ENCODE measurements at regions not wholly inside any gene's neighbourhood (a gene's known extent, or its start where the extent isn't known, plus 50 kb on each side); places are given as distances from the start of the nearest gene placed in this dataset.
A peak's percentile ranks its signal among the peaks of the same experiment; 100 is the strongest.

DNA sequence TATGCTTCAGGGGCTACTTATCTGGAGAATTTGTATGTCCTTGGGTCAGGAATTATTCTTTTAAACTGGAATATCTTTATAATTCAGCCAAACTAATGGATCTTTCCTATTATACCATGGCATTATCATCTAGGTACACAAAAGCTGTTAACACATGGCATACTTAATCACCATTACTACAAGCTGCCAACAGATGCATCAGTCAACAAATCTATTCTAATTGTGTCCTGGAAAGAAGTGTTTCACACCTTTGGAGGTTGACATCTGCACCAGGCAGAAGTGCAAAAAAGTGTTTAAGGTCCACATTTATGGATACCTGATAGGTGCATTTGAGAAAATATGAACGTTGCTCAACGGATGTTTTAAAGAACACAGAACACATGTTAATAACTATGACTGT lies 470.2 kb upstream of the ADGRL2 start:
- DNase-seq (no peak), ATAC-seq (peak; percentile 58)
- intact Hi-C loops (cut with micrococcal nuclease) = no loop called here

DNA sequence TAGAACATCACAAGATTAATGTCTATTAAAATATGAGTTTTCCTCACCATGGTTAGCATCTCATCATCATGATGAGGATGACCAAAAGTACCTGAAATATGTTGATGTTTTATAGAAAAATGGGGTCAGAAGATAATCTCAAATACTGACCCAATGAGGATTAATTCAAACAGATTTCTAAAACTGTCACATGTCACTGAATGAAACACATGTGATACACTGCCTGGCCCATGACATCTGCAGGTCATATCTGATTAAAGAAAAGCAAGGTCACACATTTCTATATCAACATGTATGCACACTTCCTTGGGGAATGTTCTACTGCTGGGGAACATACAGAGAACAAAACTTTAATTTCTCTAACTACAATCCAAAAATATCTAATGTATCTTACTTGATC lies 470.6 kb upstream of the ADGRL2 start:
- intact Hi-C loops (cut with micrococcal nuclease) = no loop called here
- no peak for ATAC-seq

DNA sequence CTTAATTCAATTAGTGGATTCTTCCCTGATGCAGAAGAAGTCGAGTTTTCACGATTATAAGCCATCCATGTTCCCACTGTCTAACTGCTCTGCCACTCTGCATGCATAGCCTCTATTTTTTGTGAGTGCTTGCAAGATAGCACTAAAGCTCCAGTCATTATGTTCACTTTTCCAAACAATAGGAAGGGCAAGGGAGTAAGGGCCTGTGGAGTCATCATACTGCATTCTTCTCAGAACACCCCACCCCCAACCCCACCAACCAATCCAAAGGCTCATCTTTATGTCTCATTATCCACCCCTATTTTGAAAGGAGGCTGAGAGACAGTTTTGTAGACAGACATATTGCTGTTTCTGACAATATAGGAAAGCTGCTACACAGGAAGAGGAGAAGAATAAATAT lies 471.7 kb upstream of the ADGRL2 start:
- intact Hi-C loops (cut with micrococcal nuclease) = no loop called here
- ATAC-seq = no peak
- no peak for DNase-seq

More for the DNA sequence above, 470.6 kb upstream of the ADGRL2 start:
- no peak for DNase-seq

DNA sequence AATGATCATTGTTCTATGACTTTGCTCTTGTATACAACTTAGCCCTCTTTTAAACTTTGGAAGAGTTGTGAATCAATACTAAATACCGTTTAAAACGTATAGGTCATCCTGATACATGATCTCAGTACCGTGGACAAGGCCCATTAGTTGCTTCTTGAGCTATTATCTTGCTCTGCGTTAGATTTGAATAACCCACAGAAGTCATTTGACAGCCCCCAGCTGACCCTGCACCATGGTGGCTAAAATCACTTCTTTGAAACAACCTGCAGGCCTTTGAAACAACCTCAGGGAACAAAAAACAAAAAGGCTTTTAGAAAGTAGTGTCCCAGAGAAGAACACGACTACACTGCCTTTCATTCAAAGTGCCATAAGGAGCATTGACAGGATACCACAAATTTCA lies 473.0 kb upstream of the ADGRL2 start:
- ATAC-seq (no peak), DNase-seq (no peak)
- intact Hi-C loops (cut with micrococcal nuclease) = no loop called here

DNA sequence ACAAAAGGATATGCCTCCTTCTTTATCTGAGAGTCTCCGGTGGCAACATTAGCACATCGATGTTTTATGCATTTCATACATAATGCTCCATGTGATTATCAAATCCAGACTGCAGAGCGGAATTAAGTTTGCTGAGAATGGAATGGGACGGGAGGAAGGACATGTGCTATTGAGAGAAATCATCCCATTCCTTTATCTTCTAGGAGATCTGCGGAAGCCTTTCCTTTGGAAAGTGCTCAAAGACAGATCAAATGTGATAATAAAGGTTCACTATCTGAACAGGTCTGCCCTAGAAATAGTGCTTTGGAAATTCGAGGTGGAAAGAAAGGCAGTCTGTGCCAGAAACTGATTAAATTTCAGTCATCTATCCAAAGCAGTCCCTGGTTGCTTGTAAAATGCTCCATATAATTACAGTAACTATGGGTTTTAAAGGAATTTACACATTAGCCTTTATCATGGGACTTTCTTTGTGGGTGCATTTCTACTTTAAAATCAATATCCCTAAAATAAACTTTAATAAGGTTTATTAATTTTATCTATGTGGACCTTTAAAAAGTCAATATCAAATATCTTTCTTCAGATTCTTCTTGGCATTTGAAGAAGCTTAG lies 473.5 kb upstream of the ADGRL2 start:
- intact Hi-C loops (cut with micrococcal nuclease) = no loop called here
- ATAC-seq (no peak), DNase-seq (no peak)

DNA sequence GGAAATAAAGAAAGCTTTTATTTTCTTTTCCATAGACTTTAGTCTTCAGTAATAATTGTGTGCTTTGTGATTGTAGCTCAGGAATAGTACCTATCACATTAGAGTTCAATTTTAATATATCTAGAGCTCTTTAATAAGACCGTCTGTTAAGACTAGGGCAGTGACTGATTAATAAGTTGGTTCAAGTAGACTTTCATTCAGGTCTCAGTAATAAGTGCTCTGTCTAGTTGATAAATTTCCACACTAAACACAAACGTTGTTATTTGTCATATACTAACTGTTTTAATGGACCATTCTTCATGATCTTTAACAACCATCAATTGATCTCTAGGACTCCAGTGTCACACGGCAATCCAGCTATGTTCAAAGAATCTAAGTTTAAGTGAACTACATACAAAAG lies 474.5 kb upstream of the ADGRL2 start:
- no peak for DNase-seq
- intact Hi-C loops (cut with micrococcal nuclease) = no loop called here
- ATAC-seq = no peak

DNA sequence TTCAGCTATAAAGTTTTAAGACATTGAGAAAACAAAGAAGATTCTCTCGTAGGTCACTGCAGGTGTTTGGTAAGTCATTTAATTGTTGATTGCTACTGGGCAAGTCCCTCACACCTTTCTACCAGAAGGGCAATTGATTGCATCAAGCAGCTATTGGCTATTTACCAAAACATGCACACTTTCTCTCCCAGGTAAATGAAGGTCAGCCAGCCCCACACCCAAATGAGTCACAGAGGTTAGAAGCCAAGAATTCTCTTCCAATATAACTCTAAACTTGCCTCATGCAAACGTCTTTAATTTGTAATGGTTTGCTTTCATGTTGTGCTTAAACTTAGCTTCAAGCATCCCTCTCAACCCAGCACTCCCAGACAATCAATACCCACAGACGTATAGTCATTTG lies 475.3 kb upstream of the ADGRL2 start:
- DNase-seq (no peak), ATAC-seq (no peak)
- intact Hi-C loops (cut with micrococcal nuclease) = no loop called here

DNA sequence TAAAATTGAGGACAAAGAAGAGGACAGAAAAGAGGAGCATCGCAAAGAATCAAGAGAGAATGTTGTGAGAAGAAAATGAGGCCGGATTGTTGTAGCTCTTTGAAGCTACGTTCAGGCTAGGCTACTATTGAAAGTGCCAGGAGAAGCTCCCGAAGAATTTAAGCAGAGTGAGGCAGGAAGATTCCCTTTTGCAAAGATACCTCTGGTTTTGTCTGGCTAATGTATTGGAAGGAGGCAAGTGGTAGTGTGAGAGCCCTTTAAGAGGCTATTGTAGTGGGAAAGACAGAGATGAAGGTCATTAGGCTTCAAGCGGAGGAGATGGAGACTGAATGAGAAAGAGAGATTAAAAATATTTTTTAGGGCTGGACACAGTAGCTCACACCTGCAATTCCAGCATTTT lies 476.9 kb upstream of the ADGRL2 start:
- ATAC-seq (no peak), DNase-seq (no peak)
- intact Hi-C loops (cut with micrococcal nuclease) = no loop called here

DNA sequence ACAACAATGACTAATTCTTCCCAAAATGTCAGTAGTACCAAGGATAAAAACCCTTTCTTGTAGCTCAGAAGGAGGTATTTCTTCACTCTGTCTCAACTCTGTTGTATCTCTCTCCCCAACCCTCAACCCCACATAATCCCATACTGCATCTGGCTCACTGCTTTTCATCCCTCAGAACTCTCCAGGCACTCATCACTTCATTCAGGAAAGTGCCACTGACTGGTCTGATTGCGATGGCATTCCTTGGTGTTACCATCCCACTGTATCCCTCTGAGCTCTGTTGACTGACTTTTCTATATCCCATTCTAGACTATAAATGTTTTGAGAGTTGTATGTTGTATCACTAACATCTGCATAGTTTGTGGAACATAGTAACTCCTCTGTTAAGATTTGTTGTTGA lies 483.5 kb upstream of the ADGRL2 start:
- DNase-seq (no peak), ATAC-seq (peak; percentile 83)
- intact Hi-C loops (cut with micrococcal nuclease) = loop anchor here (10.0 kb wide), 1 partner anchor 88 kb away; no protein-coding TSS in a partner anchor

DNA sequence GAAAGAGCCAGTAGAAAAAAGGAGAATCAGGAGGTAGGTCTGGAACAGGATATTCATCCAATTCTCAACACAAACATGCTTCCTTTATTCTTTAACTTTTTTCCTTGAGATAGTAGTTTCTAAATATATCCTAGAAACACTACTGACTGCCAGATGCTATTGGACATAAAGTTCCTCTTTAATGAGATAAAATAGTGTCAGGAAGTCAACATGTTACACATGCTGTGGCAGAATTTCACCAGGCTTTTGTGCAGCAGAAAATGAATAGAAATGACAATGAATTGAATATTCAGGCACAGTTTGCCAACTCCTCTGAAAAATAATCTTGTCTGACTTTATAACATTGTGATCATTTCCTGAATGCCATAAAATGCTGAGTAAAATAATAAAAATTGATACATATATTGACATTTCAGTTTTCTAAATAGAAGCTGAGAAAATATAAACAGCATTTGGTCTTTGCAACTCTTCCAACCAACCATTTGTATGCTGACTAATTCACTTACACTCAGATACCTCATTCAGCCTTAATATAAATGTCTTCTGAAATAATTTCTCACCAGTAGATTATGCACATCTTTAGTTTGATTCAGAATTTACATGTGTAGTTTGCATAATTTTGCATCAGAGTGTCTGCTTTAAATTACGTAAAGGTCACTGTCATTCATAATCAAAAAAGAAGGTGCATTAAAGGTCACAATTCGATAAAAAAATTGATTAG lies 486.1 kb upstream of the ADGRL2 start:
- intact Hi-C loops (cut with micrococcal nuclease) = loop anchor here (10.0 kb wide), 1 partner anchor 90 kb away; no protein-coding TSS in a partner anchor
- peak; percentile 61 for ATAC-seq
- DNase-seq = no peak

DNA sequence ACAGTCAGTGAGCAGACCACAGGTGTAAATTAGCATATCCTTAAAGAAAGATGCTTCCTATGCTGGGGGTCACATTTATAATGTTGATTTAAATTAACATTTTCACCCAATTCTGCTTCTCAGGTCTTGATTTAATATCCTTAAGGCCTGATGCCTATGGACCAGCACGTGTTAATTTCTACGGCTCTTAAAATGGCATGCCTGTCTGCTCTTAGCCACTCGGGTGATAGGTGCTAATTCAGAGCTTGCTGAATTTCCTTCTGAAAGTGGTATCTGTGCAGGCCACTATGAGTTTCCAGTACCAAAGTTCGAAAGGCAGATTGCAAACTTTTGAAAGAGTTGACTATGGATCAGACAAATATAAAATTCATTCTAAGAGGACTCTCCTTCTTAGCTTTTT lies 487.4 kb upstream of the ADGRL2 start:
- intact Hi-C loops (cut with micrococcal nuclease) = loop anchor here (10.0 kb wide), 1 partner anchor 92 kb away; no protein-coding TSS in a partner anchor
- ATAC-seq (peak; percentile 60), DNase-seq (no peak)

DNA sequence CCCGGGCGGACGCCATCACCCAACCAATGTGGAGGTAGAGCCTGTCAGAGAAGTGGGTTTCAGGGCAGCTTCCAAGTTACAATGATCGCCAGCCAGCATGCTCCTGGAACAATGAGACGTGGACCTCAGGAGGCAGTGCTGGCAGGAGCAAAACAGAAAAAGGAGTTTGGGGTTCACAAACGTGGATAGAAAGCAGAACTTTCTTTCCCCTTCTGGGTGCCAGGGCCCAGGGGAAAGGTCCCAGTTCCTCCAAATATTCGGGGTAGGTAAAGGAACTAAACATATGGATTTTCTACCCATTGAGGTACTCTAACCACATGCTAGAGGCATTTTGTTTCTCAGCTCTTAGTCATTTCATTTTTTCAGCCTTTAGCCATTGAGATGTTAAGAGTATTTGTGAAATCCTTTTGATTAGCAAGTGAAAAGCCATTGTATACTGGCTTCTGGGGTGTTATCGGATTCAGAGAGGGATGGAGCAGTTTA lies 488.4 kb upstream of the ADGRL2 start:
- intact Hi-C loops (cut with micrococcal nuclease) = loop anchor here (10.0 kb wide), 1 partner anchor 92 kb away; no protein-coding TSS in a partner anchor
- DNase-seq = no peak

DNA sequence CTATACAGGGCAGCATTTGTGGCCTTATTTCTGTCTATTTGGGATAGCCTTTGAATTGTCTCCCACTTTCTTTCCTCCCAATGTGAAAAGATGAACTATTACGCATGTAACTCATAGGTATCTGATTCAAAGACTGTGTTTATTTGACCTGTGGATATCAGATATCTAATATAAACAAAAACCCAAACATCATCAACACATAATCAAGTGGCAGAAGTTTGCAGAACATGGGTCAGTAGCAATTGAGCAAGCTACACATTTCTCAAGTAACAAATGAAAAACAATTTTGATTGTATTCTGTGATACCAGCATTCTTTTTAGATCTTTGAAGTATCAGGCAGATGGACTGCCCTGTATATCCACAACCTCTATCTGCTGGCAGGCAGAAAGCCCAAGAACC lies 490.5 kb upstream of the ADGRL2 start:
- ATAC-seq (no peak), DNase-seq (no peak)
- intact Hi-C loops (cut with micrococcal nuclease) = loop anchor here (10.0 kb wide), 1 partner anchor 95 kb away; no protein-coding TSS in a partner anchor

More for the DNA sequence above, 488.4 kb upstream of the ADGRL2 start:
- ATAC-seq = no peak

DNA sequence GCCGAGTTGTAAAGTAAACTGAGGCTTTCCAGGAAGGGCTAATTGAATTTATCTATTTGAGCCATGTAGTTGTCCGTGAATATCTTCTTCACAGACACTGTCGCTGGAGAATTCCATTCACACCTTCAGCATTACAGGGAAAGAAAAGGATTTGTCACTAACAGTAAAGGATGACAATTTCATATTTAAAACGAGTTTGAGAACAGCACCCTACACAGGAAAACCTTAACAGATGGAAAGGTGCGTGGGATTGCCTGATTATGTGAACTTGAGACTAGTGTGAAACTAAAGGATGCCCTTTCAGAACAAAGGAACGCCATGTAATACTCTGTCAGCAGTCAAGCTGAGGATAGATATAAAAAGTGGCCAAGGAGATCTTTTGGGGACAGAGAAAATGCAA lies 492.5 kb upstream of the ADGRL2 start:
- ATAC-seq (no peak), DNase-seq (no peak)
- intact Hi-C loops (cut with micrococcal nuclease) = no loop called here

DNA sequence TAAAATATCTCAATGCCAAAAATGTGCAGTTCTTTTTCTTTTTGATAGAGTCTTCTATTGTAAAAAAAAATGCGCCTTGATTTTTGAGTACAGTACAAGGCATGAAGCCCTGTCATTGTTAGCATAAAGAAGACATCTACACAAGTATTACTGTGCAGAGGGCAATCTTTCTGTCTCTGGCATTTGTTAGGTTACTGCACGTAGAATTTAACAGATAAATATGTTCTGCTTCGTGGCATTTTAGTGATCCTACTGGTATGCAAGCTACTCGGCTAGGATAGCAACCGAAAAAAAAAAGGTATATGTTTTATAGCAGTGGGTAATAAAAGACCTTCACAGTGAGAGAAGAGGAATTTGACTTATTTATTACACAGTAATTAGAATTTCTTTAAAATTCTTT lies 492.9 kb upstream of the ADGRL2 start:
- intact Hi-C loops (cut with micrococcal nuclease) = no loop called here
- ATAC-seq (no peak), DNase-seq (no peak)

DNA sequence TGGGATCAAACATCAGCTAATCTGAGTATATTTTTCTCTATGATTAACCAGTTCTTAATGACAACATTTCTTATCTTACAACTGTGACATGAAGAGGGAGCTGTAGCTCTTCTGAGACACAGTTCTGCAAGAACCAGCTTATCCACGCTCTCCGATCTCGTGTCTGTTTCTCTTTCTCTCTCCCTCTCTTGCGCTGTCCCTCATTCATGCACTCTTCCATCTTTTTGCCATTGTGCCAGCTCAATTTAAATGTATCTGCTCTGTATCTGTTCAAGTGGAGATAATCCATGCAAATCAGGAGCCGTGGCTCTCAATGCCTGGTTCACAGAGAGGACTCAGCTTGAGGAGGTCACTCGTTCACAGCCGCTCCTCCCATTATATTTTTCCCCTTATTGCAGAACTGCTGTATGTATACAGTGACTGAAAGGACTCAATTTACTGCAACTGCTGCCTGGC lies 494.7 kb upstream of the ADGRL2 start:
- intact Hi-C loops (cut with micrococcal nuclease) = no loop called here
- DNase-seq (no peak), ATAC-seq (peak; percentile 92)

DNA sequence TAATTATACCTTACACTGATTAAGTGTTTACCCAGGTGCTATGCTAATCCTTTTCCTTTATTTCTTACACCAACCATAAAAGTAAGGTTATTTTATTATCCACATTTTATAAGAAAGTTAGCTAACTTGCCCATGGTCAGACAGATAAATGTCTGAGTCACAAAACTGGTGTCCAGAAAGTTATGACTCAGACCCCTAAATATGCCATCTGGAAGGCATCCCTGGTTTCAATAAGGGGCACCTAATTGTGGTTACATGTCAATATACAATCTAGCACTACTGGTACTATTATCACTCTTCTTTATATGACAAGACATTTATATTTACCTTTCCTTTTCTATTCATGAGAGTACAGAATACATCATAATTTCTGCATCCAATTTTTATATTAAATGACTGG lies 496.5 kb upstream of the ADGRL2 start:
- ATAC-seq (no peak), DNase-seq (no peak)
- intact Hi-C loops (cut with micrococcal nuclease) = no loop called here

DNA sequence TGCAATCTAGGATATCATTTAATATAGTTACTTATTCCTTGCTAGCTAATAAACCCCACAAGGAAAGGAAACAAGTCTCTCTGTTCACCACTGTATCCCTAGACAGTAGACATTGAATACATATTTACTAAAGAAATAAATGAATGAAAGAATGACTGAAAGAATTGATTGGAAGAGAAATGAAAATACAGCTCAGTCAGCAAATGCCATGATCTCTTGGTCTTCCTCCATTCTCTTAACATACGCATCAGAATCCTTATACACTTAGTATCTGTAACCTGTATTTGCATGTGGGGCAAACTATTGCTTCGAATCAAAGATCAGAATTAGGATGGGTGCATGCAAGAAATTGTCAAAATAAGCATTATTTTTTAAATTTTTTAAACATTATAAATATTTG lies 500.8 kb upstream of the ADGRL2 start:
- ATAC-seq = no peak
- no peak for DNase-seq
- intact Hi-C loops (cut with micrococcal nuclease) = no loop called here

DNA sequence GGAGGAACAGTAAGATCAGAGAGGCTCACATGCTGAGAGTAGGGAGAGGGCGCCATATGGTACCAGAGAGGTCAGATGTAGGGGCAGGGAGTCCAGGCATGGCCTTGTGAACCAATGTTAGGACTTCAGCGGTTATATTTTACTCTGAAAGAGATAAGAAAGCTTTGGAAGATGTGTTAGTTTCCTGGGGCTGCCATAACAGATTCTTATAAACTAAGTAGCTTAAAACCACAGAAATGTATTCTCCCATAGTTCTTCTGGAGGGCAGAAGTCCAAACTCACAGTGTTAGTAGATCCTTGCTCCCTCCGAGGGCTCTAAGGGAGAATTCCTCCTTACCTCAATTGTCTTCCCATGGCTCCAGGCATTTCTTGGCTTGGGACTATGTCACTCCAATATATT lies 502.5 kb upstream of the ADGRL2 start:
- ATAC-seq (no peak), DNase-seq (no peak)

DNA sequence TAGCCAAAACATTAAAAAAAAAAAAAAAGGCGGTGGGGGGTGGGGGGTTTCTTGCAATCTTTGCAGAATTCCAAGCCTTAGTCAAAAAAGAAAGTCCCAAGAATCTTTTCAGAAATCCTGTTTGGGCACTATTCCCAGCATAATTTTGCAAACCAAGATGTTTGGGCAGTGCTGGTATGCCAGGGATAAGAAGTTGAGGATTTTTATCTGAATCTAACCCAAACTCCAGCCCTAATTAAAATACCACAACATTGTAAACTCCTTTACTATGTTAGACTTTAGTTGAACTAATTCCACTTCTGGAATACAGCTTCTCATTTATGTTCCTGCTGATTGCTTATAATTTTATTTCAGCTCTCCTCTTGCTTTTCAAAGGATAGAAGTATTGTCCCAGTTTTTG lies 504.1 kb upstream of the ADGRL2 start:
- intact Hi-C loops (cut with micrococcal nuclease) = no loop called here
- ATAC-seq (no peak), DNase-seq (no peak)

More for the DNA sequence above, 502.5 kb upstream of the ADGRL2 start:
- intact Hi-C loops (cut with micrococcal nuclease) = no loop called here

DNA sequence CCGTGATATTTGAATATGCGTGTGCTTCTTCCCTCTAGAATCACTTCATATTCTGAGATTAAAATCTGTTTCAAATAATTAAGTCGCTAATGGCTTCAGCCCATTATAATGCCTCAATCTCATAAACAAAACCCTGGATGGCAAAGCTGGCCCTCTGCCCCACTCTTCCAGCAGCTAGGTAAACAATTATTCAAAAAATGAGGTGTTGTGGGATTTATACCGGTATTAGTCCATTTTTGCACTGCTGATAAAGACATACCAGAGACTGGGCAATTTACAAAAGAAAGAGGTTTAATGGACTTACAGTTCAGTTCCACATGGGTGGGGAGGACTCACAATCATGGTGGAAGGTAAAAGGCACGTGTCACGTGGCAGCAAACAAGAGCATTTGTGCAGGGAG lies 510.4 kb upstream of the ADGRL2 start:
- ATAC-seq = no peak
- intact Hi-C loops (cut with micrococcal nuclease) = no loop called here
- DNase-seq = no peak

Measured in left ventricle myocardium superior (tissue), 1 donor.